Neural progenitor cell (in vitro differentiated cells): ENCODE measurements at regions not wholly inside any gene's neighbourhood (a gene's known extent, or its start where the extent isn't known, plus 50 kb on each side); places are given as distances from the start of the nearest gene placed in this dataset.

Source experiments
- EZH2phosphoT487 ChIP-seq: fragments of 200-600 bp; sonication (generic); IDR thresholded peaks from 2 replicates; pipeline ENCODE4 v1.6.1; 2017; ENCODE audit warnings: antibody characterized with exemption
- TF ChIP-seq, protein P1 (sequence below): fragments of 200-600 bp; sonication (generic); IDR thresholded peaks from 2 replicates; pipeline ENCODE4 v1.5.1; 2017; ENCODE audit warnings: antibody characterized with exemption, mild to moderate bottlenecking

DNA sequence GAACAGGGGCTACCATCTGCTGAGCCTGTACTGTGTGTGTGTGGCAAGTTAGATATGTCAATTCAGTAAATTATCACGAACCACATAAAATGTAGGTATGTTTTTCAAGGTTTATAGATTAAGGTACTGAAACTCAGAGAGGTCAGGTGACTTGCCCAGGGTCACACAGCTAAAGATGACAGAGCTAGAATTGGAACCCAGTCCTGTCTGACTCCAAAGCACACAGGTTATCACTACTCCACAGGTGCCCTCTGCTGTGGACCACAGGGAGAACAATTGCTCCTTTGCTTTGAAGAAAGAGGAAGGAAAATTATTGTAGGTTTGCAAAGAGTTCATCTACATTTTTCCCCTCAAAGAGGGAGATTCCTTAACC is 229.7 kb upstream of the AGAP1 start:
- TF ChIP-seq, protein P1, sequence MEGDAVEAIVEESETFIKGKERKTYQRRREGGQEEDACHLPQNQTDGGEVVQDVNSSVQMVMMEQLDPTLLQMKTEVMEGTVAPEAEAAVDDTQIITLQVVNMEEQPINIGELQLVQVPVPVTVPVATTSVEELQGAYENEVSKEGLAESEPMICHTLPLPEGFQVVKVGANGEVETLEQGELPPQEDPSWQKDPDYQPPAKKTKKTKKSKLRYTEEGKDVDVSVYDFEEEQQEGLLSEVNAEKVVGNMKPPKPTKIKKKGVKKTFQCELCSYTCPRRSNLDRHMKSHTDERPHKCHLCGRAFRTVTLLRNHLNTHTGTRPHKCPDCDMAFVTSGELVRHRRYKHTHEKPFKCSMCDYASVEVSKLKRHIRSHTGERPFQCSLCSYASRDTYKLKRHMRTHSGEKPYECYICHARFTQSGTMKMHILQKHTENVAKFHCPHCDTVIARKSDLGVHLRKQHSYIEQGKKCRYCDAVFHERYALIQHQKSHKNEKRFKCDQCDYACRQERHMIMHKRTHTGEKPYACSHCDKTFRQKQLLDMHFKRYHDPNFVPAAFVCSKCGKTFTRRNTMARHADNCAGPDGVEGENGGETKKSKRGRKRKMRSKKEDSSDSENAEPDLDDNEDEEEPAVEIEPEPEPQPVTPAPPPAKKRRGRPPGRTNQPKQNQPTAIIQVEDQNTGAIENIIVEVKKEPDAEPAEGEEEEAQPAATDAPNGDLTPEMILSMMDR = no peak
- TF ChIP-seq EZH2phosphoT487 = no peak
